KMS-11 (cell line): ENCODE measurements at regions not wholly inside any gene's neighbourhood (a gene's known extent, or its start where the extent isn't known, plus 50 kb on each side); places are given as distances from the start of the nearest gene placed in this dataset.

Experiments
- H2AFZ ChIP-seq: fragments of 200-600 bp; sonication (generic); 2 replicates; pipeline ENCODE4 v1.6.1; 2016; ENCODE audit warnings: antibody characterized with exemption, mixed run types, low read depth
- H3K27ac ChIP-seq: fragments of 200-600 bp; sonication (generic); 2 replicates; pipeline ENCODE4 v1.6.1; 2016; ENCODE audit warnings: mild to moderate bottlenecking, mixed run types
- H3K27me3 ChIP-seq: fragments of 200-600 bp; sonication (generic); 2 replicates; pipeline ENCODE4 v1.6.1; 2017; ENCODE audit warnings: mild to moderate bottlenecking, low read depth, mixed run types, moderate library complexity; ENCODE audit not compliant: insufficient read depth
- H3K36me3 ChIP-seq: fragments of 200-600 bp; sonication (generic); 2 replicates; pipeline ENCODE4 v1.6.1; 2017; ENCODE audit warnings: mild to moderate bottlenecking, mixed run types; ENCODE audit not compliant: insufficient read depth
- H3K4me1 ChIP-seq: fragments of 200-600 bp; sonication (generic); 2 replicates; pipeline ENCODE4 v1.6.1; 2016; ENCODE audit warnings: mild to moderate bottlenecking, low read depth, mixed run types; ENCODE audit not compliant: poor library complexity, severe bottlenecking
- H3K4me2 ChIP-seq: fragments of 200-600 bp; sonication (generic); 2 replicates; pipeline ENCODE4 v1.7.0; 2016; ENCODE audit warnings: mild to moderate bottlenecking, mixed run types
- H3K4me3 ChIP-seq: fragments of 200-600 bp; sonication (generic); IDR thresholded peaks from 2 replicates; pipeline ENCODE4 v1.6.1; 2017; ENCODE audit warnings: low read depth, low read length, mixed read lengths; ENCODE audit not compliant: insufficient read depth
- H3K79me2 ChIP-seq: fragments of 200-600 bp; sonication (generic); 2 replicates; pipeline ENCODE4 v1.6.1; 2016; ENCODE audit warnings: low read depth, mixed run types; ENCODE audit not compliant: insufficient read depth
- H3K9ac ChIP-seq: fragments of 200-600 bp; sonication (generic); 2 replicates; pipeline ENCODE4 v1.6.1; 2016; ENCODE audit warnings: mild to moderate bottlenecking, mixed run types
- H4K20me1 ChIP-seq: fragments of 200-600 bp; sonication (generic); 2 replicates; pipeline ENCODE4 v1.6.1; 2016; ENCODE audit warnings: mild to moderate bottlenecking, mixed run types; ENCODE audit not compliant: insufficient read depth
- CTCF ChIP-seq: fragments of 200-600 bp; sonication (generic); conservative IDR thresholded peaks from 2 replicates; pipeline ENCODE4 v1.6.1; 2017; ENCODE audit warnings: low read depth, mild to moderate bottlenecking, antibody characterized with exemption, low read length, moderate library complexity, mixed read lengths

GRCh38 chr5:115389034-115389798 lies 92.8 kb upstream of the CCDC112 start:
- Histone ChIP-seq H3K36me3 (no peaks in the 10 kb centered on the region), H3K4me1 (no peaks in the 10 kb centered on the region), H3K4me3 (no peak overlapping the region), H3K9ac (no peak overlapping the region), H3K27me3 (no peaks in the 10 kb centered on the region), H3K79me2 (no peaks in the 10 kb centered on the region), H2AFZ (no peak overlapping the region), H3K4me2 (no peak overlapping the region), H4K20me1 (no peaks in the 10 kb centered on the region), H3K27ac (no peak overlapping the region)
- TF ChIP-seq CTCF = no peak

- Histone ChIP-seq H4K20me1 (no peaks in the 10 kb centered on the region), H3K9ac (no peak overlapping the region)
- no peak for TF ChIP-seq CTCF
These were observed 91.8 kb upstream of the CCDC112 start for GRCh38 chr5:115388240-115388639.

GRCh38 chr5:115387816-115388215 lies 91.4 kb upstream of the CCDC112 start:
- Histone ChIP-seq H3K27ac (no peak overlapping the region), H4K20me1 (no peaks in the 10 kb centered on the region), H3K4me2 (no peak overlapping the region), H2AFZ (no peak overlapping the region), H3K36me3 (no peaks in the 10 kb centered on the region), H3K9ac (no peak overlapping the region), H3K79me2 (no peaks in the 10 kb centered on the region), H3K4me1 (no peaks in the 10 kb centered on the region), H3K27me3 (no peaks in the 10 kb centered on the region), H3K4me3 (no peak overlapping the region)
- no peak for TF ChIP-seq CTCF

More at GRCh38 chr5:115388240-115388639, 91.8 kb upstream of the CCDC112 start:
- Histone ChIP-seq H3K27me3 (no peaks in the 10 kb centered on the region), H3K4me1 (no peaks in the 10 kb centered on the region), H3K27ac (no peak overlapping the region), H3K4me3 (no peak overlapping the region), H2AFZ (no peak overlapping the region), H3K4me2 (no peak overlapping the region), H3K79me2 (no peaks in the 10 kb centered on the region), H3K36me3 (no peaks in the 10 kb centered on the region)

GRCh38 chr5:115386657-115387056 lies 90.2 kb upstream of the CCDC112 start:
- Histone ChIP-seq H3K4me2 (no peak overlapping the region), H3K27me3 (no peaks in the 10 kb centered on the region), H4K20me1 (no peaks in the 10 kb centered on the region), H2AFZ (no peak overlapping the region), H3K36me3 (no peaks in the 10 kb centered on the region), H3K4me1 (peaks cover 2% of the 10 kb centered on the region), H3K4me3 (no peak overlapping the region), H3K27ac (no peak overlapping the region), H3K79me2 (no peaks in the 10 kb centered on the region), H3K9ac (no peak overlapping the region)
- no peak for TF ChIP-seq CTCF
